NCI-H1105 treated with DMSO at 0.1 percent for 48 hours (cell line): ENCODE measurements at regions not wholly inside any gene's neighbourhood (a gene's known extent, or its start where the extent isn't known, plus 50 kb on each side); places are given as distances from the start of the nearest gene placed in this dataset.
"Not testable (repeated sequence)": the region's sequence is repeated elsewhere in the genome, so short reads cannot be mapped to it uniquely, and the experiment has no call there.

ENCODE experiments used
- DNase-seq: peaks from one replicate; lab custom pipeline; 2025; lab: John Stamatoyannopoulos, UW

DNA sequence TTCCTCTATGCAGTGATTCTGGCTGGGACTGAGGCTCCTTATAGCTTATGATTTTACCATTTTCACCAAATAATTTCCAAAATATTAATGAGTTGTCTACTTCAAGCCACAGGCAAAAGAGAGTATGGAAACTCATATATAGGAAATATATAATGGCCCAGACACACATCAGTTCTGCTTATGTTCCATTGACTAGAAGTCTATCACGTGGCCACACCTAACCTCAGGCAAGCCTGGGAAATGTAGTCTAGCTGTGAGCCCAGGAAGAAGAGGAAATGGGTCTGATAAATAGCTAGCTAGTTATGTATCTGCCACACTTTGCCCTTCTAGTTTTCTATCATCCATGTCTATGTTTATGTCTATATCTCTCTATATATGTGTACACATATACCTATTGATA is 195.1 kb downstream of the OTOL1 start:
- no peak for DNase-seq

DNA sequence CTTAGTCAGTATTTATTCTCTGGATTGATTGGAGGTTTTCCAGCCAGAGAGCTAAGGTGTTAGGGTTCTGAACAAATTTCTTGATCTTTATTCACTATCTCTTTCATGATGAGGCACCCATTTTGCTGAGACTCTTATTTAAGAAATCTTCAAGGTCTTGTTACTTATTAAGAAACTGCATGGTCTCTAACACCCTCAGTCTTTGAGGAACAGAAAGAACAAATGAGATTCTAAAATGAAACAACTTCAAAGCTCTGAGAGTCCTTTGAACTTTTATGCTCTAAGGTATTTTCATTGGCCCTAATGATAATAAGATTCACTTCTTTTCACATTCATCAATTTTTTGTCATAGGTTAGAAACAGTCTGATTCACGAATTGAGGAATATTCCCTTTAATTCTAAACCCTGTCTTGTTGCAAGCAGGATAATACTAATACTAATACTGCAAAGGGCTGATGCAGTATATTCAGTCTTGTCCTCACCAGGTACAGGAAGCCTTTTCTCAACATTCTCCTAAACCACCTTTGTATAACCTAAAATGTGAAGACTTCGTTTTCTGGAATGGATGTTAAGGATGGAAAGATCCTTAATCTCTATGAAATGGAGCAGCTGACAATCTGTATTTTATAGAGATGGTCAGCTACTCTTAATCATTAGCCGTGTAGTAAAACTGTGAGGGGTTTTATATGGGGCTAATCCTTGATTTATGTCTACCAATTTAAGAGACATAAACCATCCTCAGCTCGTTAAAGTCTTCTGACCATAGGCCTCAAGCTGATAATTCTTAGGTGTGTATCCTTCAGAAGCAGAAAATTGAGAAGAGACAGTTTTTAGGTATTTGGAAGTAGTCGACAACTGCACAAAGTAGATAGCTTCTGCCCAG is 198.3 kb downstream of the OTOL1 start:
- no peak for DNase-seq

DNA sequence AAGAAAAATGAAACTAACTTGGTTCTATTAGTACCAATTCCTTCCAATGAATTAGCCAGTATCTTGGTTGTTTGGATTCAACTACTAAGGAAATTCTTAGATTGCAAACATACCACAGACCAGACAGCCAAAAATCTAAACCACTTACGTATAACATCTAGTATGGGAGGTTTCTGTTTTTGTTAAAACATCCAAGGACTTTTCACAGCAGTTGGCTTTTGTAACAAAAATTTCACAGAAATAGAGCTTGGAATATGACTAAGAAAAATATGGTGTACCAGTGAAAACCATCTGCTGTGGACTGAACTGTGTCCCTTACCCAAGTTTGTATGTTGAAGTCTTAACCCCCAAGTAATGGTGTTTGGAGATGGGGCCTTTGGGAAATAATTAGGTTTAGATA is 199.2 kb downstream of the OTOL1 start:
- no peak for DNase-seq

DNA sequence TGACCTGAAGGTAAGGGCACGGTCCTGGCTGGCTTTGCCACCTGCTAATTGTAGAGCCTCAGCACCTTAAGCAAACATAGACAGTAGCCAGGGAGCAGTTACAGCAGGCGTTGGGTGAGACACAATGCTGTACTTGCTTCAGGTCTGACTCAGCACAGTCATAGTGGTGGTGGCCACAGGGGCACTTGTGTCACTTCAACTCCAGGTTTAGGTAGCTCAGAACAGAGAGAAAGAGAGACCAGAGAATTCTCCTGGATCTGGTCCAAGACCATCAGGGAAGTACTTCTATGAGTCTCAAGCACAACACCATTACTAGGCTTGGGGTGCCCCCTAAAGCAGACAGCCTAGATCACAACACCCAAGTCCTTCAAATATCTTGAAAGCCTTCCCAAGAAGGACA is 204.4 kb downstream of the OTOL1 start:
- peak; percentile 48 for DNase-seq

DNA sequence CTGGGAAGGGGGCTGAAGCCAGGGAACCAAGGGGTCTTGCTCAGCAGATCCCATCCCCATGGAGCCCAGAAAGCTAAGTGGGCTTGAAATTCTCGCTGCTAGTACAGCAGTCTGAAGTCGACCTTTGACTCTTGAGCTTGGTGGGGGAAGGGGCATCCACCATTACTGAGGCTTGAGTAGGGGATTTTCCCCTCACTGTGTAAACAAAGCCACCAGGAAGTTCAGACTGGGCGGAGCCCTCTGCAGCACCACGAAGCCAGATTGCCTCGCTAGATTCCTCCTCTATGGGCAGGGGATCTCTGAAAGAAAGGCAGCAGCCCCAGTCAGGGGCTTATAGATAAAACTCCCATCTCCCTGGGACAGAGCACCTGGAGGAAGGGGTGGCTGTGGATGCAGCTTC is 210.6 kb downstream of the OTOL1 start:
- DNase-seq: not testable (repeated sequence)

DNA sequence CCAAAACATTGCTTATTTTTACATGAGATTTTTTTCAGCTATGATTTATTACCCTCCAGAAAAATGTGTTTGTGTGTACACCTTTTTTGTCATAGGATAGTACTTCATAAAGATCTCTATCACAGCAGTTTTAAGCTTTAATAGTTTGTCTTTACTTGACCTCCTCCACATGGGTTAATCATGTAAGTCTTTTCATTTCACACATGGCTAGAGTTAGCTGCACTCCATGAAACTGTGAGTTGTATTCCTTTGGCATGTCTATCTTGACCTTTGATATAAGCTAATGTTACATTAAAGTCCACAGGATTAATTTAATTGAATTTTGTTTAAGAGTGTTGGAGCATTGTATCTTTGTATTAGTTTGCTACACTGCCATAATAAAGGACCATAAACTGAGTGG is 217.1 kb downstream of the OTOL1 start:
- no peak for DNase-seq

DNA sequence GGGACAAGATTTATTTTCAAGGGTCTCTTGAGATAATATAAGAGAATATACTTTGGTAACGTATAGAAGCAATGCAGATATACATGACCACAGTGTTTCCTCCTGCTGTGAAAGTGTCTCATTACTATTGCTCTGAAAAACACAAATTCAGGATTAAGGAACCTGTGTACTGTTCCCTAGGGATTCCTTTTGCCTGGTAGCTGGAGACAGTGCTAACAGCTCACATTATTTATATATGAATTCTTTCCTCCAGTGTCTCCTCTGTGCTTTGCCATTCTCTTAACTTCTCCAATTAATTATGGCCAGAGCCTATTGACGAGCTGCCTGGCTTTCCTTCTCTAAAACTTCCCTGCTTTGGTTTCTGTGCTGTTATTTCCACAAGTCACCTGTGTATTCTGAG is 235.4 kb downstream of the OTOL1 start:
- no peak for DNase-seq

DNA sequence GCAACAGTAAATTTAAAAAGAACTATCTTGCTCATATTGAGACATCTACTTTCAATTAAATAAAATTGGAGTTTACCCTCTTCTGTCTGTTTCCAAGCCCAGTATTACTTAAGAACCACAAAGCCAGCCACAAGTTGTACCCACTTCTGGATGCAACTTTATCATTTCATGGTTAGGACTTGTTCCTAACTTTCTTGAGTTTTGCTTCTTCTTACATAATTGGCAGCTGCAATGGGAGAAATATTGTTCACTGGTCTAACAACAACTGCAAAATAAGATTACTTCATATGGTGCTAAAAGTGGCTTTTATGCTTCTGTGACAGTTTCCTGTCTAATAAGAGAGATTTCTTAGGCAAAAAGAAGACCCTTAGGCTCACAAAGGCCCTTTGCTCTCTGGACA is 240.6 kb downstream of the OTOL1 start:
- no peak for DNase-seq

DNA sequence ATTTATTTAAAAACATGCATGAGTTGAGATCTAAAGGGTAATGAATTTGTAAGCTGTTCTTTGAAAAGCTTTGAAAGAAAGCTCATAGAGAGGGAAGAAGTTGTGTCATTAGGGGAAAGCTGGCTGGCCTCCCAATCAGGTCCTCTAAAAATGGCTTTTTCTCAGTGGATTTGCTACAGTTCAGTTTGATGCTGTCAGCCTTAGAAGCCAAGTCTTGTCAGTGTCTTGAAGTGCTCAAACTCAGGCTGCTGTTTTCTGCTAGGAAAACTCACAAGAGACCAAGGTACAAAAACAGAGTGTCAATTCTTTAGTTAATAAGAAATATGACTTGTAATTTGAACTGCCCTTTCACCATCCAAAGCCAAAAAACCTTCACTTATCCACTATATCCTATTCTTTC is 243.8 kb downstream of the OTOL1 start:
- DNase-seq: no peak

DNA sequence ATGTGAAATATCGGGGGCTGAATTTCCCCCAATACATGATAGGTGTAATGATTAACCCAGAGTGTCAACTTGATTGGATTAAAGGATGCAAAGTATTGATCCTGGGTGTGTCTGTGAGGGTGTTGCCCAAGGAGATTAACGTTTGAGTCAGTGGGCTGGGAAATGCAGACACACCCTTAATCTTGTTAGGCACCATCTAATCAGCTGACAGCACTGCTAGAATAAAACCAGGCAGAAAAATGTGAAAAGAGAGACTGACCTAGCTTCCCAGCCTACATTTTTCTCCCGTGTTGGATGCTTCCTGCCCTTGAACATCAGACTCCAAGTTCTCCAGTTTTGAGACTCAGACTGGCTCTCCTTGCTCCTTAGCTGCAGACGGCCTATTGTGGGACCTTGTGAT is 247.8 kb downstream of the OTOL1 start:
- no peak for DNase-seq

DNA sequence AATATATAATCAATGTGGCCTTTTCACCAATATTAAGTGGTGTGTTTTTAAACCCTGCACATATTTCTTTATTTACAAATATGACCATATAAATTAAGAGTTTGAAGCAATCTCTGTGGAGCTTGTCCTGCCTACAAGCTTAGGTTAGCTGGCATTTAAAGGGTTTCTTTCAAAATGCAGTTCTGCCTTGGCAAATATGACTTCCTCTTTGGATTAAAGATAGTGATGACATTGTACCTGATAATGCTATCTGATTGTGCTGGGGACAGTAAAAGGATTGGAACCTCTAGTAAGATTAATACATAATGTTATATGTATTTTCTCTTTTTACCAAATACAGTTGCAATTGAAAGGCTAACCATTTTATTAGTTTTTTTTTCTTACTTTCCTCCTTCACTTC is 249.1 kb downstream of the OTOL1 start:
- no peak for DNase-seq

DNA sequence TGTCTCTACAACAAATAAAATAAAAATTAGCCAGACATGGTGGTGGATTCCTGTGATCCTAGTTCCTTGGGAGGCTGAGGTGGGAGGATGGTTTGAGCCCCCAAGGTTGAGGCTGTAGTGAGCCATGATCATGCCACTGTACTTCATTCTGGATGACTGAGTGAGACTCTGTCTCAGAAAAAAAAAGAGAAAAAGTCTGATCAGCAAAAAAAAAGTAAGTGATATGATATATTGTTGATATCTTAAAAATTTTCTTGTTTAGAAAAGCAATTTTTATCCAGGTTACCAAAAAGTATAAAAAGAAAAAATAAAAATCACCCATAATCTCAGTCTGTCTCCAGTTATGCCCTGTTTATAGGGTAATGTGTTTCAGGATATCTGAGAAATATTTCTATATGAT is 251.4 kb downstream of the OTOL1 start:
- no peak for DNase-seq

DNA sequence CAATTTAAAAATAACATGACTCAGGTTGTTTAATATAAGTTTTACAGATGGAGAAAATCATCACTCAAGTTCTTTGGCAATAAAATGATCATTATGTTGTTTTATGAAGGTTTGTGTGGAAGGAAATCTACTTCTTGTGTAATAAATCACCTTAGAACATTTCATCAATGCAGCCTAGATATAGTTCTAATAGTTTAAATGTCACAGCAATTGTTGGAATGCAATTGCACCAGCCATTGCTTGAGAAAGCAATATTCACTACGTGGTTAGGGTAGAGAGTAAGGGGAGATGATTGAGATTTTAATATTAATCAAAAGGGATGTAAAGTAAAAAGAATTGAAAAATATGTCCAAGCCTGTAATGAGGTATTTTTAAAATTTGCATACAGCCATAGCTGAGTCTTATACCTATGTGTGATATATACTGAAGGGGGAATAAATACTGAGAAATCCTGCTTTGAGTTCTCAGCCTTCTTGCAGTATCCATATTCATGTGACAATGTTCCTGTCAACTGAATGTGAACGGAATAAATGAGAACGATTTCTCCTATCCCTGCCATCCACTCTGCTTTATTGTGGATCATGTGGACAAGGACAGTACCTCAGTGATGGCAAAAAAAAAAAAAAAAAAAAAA is 257.9 kb downstream of the OTOL1 start:
- no peak for DNase-seq

DNA sequence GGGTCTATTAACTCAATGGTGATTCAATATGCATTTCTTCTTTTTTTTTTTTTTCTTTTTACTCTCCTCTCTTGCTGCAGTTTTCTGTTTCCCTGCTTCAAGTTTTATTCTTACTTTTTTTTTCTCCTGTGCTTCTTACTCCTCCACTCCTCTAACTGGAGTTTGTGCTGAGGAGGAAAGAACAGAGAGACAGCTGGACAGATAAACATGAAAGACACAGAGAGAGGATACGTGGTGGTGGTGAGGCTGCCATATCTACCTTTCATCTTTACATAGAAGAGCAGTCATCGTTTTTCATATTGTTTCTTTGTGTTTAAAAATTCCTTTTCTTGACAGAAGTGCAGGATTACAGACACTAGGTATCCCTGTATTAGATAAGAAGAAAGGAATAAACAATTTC is 262.8 kb downstream of the OTOL1 start:
- DNase-seq: no peak

DNA sequence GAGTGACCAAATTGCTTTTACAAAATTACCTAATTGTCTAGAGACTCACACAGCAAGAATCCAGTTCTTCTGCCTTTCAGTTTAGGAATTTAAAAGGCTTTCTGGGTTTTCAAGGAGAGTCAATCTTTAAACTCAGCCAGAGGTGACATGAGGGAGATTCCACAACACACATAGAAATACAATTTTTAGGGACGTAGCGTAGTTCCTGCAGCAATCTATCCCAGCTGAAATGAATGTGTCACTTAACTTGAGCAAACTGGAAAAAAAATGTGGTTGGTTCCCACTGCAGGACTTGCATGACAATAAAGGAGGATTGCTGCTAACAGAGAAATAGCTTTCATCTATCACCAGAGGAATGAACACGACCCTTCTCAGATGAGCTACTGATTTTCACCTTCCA is 269.7 kb downstream of the OTOL1 start:
- no peak for DNase-seq

DNA sequence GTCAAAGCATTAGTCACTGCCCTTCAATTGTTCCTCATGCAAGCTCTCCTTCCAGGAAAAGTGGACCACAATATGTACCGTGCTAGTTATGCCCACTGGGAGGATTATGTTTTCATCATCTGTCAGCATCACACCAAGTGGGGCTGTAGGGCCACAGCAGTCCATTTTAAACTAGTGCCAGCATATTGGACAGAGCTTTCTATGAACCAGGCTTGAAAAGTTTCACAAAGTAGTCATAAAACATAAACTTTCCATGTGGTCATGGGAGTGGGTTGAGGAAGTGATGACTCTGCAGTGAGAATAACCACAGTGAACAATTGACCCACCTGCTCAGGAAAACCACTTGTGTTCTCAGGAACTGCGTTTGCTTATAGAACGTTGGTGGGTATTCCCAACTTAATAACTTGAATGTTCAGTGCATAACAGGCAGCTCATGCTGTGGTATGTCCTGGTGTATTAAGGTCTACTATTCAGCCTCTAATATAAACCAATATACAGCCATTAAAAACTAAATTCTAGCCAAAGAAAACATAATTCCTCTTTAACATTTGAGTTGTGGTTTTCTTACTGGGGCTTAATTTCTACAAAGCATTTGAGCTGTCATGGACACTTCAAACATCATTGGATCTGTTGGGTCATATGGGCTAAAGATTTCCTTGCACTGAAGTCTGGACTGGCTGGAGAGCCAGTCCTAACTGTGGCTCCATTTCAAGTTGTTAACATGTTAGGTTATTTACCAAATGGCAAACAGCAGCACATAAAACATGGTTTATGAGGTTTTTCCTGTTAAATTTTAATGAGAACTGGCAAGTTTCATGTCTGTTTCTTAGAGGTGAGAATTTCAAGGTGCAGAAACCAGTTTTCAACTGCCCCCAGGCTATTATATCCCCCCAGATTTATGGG is 274.1 kb downstream of the OTOL1 start:
- peak; percentile 14 for DNase-seq

DNA sequence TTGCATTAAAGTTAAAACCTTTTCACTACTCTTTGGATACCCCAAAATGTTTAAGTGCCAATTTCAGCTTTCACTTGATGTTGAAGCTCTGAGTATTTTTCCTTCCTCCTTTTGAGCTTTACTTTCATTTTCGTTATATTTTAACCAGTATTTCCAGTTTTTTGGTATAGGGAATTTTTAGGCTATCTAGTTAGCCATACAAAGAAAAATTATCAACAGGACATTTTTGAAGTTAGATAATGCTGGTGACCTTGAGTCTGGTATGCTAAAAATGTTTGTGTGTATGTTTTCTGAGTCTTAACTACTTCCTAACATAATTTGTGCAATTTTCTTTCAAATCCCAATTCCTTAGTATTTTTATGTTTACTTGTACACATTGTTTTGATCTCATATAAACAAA is 284.8 kb downstream of the OTOL1 start:
- no peak for DNase-seq

DNA sequence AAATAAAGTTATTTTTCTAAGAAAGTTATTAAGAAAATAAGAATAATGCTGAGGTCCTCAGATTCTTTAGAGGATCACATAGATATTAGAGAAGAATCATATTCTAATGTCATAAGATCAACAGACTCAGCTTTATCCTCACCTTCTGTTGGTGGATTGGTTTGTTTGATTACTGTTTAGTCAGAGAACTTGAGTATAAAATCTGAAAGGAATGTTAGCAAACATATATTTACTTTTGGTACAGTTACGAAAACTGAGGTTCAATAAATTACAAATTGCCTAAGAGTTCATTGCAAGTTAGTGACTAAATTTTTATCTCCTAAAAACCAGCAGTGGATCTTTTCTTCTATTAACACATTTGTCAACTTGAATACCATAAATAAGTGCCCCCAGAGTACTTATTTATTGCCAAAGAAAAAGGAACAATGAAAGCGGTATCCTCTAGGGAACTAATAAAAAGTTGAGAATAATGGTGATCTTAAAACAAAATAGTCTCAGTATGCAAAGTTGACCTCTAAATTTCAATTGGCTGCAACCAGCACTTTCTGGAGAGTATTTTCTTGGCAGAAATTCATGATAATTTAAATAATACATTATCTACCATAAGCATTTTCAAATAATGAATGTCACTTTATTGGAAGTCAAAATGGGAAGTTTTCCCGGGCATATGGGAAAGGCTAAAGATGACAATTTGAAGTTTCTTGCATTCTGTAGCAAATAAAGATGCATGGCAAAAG is 296.8 kb downstream of the OTOL1 start:
- DNase-seq: no peak

DNA sequence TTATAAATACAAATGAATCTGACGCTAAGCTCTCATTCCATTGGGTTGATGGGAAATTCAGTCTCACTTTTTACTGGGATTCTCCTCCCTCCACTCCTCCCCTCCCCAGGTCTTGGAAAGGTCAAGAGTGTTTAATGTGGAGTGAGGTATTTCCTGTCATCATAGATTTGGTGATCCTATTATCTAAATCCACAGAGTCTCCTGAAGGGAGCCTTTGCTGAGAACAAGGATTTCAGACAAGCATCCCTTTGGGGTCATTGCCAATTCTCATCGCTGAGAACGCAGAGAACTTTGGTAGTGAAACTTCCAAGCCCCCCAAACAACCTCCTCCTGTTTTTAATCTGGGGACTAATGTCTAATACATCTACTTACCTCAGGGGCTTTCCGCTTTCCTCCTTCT is 297.9 kb downstream of the OTOL1 start:
- no peak for DNase-seq

DNA sequence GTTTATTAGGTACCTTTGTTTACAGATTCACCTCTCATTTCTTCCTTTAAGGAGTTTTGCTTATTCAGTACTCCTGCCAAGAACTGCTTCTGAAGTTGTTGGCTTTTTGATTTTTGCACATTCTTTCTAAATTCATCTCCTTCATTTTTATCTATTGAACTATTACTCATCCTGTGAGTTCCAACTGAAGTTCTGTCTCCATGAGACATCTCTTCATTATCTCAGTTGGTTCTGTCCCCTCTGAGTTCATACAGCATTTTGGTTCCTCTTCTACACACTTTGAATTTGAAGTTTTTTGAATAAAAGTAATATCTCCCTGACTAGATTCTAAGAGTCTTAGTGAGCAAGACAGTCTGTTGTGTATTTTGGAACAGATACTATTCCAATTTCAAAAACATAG is 299.7 kb downstream of the OTOL1 start:
- DNase-seq: no peak

DNA sequence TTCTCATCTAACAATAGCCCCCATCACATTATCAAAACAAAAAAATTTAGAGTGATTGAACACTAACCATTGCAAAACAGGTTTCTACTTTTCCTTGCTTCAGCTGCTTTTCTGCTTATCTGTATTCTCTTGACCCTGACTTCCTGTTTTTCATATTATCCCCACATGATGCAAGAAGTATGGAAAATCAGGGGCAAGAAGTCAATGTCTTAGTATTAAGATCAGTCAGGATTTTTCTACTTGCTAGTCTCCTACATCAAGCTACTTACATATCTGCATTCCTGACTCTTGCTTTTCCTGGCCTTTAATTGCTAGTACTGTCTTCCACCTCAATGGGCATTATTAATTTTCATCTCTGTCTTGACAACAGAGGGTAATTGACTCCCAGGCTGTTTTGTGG is 300.2 kb downstream of the OTOL1 start:
- DNase-seq: no peak

DNA sequence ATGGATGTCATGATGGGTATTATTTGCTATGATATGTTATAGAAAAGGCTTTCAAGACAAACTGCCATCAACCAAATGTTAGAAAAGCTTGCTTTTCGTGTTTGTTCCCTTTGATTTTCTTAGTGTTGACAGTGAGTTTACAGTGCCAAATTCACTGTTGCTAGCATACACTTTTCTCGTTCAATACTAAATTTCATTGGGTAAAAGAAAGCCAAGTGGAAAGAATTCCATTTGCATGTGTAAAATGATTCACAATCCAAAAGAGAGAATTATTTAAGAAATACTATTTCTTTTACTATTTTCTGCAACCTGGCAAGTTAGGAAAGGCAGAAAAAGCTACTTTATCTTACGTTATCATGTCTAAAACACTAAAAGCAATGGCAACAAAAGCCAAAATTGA is 301.4 kb downstream of the OTOL1 start:
- DNase-seq: no peak
